ENCODE measurements at regions not wholly inside any gene's neighbourhood (a gene's known extent, or its start where the extent isn't known, plus 50 kb on each side); places are given as distances from the start of the nearest gene placed in this dataset.

DNA sequence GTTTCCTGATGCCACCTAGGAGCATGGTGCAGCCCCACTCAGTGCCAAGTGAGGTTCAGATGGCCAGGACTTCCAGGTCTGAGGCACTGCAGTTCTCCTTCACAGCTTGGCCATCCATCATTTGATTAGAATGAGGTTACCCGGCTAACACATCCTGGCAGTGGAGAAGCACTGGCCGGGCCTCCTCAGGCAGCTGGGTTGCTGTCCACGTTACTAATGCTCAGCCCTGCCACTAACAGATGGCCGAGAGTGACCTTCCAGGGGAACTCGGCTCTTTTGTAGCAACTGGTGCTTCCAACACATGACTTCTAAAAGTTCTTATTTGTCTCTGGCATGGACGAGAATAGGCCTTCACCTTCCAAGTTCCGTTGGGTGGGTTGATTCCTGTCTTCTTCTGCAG is 204.6 kb upstream of the CFAP20DC start:
- no peak for TF ChIP-seq CTCF (IDR thresholded peaks at IDR 0.05 in 4 of 5, conservative IDR thresholded peaks at IDR 0.05 in 1 of 5)
- TF ChIP-seq POLR2A (IDR thresholded peaks at IDR 0.05): no peak

Data from gastrocnemius medialis (tissue), 4 donors.